ENCODE measurements at regions not wholly inside any gene's neighbourhood (a gene's known extent, or its start where the extent isn't known, plus 50 kb on each side); places are given as distances from the start of the nearest gene placed in this dataset.
"Not testable (repeated sequence)": the region's sequence is repeated elsewhere in the genome, so short reads cannot be mapped to it uniquely, and the experiment has no call there.

GRCh38 chr1:194026422-194026821, 840.0 kb upstream of the B3GALT2 start:
- peaks cover 6% of the 10 kb centered on the region for H3K9me3 Mint-ChIP-seq
- DNase-seq (ENCODE audit: low spot score in 2 of 2) (no peak), ATAC-seq (replicated peaks; ENCODE audit: extremely low read depth, poor library complexity, severe bottlenecking) (no peak)
- H3K36me3 Mint-ChIP-seq (ENCODE audit: insufficient read depth): no peaks in the 10 kb centered on the region
- no peaks in the 10 kb centered on the region for H3K4me1 Mint-ChIP-seq
- peaks cover 9% of the 10 kb centered on the region for H3K27me3 Mint-ChIP-seq
- no peak overlapping the region for H3K4me3 Mint-ChIP-seq
- no peak overlapping the region for H3K27ac Mint-ChIP-seq (ENCODE audit: low read depth)

- Mint-ChIP-seq H3K4me1 (no peaks in the 10 kb centered on the region), H3K27ac (ENCODE audit: low read depth) (no peak overlapping the region), H3K9me3 (peaks cover 6% of the 10 kb centered on the region), H3K4me3 (no peak overlapping the region), H3K36me3 (ENCODE audit: insufficient read depth) (no peaks in the 10 kb centered on the region), H3K27me3 (no peaks in the 10 kb centered on the region)
- ATAC-seq (replicated peaks; ENCODE audit: extremely low read depth, poor library complexity, severe bottlenecking) (no peak), DNase-seq (ENCODE audit: low spot score in 2 of 2) (no peak)
These were observed 838.2 kb upstream of the B3GALT2 start for GRCh38 chr1:194024659-194025058.

- no peak for DNase-seq (ENCODE audit: low spot score in 2 of 2)
- Mint-ChIP-seq H3K36me3 (ENCODE audit: insufficient read depth) (no peaks in the 10 kb centered on the region), H3K27me3 (no peaks in the 10 kb centered on the region), H3K4me1 (no peaks in the 10 kb centered on the region), H3K9me3 (peaks cover 12% of the 10 kb centered on the region), H3K27ac (ENCODE audit: low read depth) (no peak overlapping the region), H3K4me3 (no peak overlapping the region)
- ATAC-seq (replicated peaks; ENCODE audit: extremely low read depth, poor library complexity, severe bottlenecking): no peak
These were observed 827.6 kb upstream of the B3GALT2 start for GRCh38 chr1:194014014-194014413.

GRCh38 chr1:194013561-194013960, 827.1 kb upstream of the B3GALT2 start:
- Mint-ChIP-seq H3K36me3 (ENCODE audit: insufficient read depth) (no peaks in the 10 kb centered on the region), H3K27me3 (no peaks in the 10 kb centered on the region), H3K27ac (ENCODE audit: low read depth) (no peak overlapping the region), H3K4me1 (no peaks in the 10 kb centered on the region), H3K4me3 (no peak overlapping the region), H3K9me3 (peaks cover 12% of the 10 kb centered on the region)
- DNase-seq (ENCODE audit: low spot score in 2 of 2) (no peak), ATAC-seq (replicated peaks; ENCODE audit: extremely low read depth, poor library complexity, severe bottlenecking) (no peak)

GRCh38 chr1:194004146-194004545, 817.7 kb upstream of the B3GALT2 start:
- ATAC-seq (replicated peaks; ENCODE audit: extremely low read depth, poor library complexity, severe bottlenecking): no peak
- H3K27ac Mint-ChIP-seq (ENCODE audit: low read depth): no peak overlapping the region
- no peak for DNase-seq (ENCODE audit: low spot score in 2 of 2)
- H3K27me3 Mint-ChIP-seq: no peaks in the 10 kb centered on the region
- peaks cover under 1% of the 10 kb centered on the region for H3K9me3 Mint-ChIP-seq
- no peak overlapping the region for H3K4me3 Mint-ChIP-seq
- H3K4me1 Mint-ChIP-seq: no peaks in the 10 kb centered on the region
- no peaks in the 10 kb centered on the region for H3K36me3 Mint-ChIP-seq (ENCODE audit: insufficient read depth)

- not testable (repeated sequence) for H3K27me3 Mint-ChIP-seq; H3K27ac Mint-ChIP-seq (ENCODE audit: low read depth); H3K4me3 Mint-ChIP-seq; H3K9me3 Mint-ChIP-seq; ATAC-seq (replicated peaks; ENCODE audit: extremely low read depth, poor library complexity, severe bottlenecking); H3K4me1 Mint-ChIP-seq; H3K36me3 Mint-ChIP-seq (ENCODE audit: insufficient read depth); DNase-seq (ENCODE audit: low spot score in 2 of 2)
These were observed 815.4 kb upstream of the B3GALT2 start for GRCh38 chr1:194001726-194002350.

GRCh38 chr1:193988885-193989284, 802.5 kb upstream of the B3GALT2 start:
- Mint-ChIP-seq H3K4me3 (no peak overlapping the region), H3K36me3 (ENCODE audit: insufficient read depth) (peaks cover 1% of the 10 kb centered on the region), H3K9me3 (peaks cover 16% of the 10 kb centered on the region)

GRCh38 chr1:193979219-193979618, 792.8 kb upstream of the B3GALT2 start:
- Mint-ChIP-seq H3K4me3 (no peak overlapping the region), H3K27ac (ENCODE audit: low read depth) (no peak overlapping the region), H3K36me3 (ENCODE audit: insufficient read depth) (no peaks in the 10 kb centered on the region), H3K27me3 (no peaks in the 10 kb centered on the region), H3K9me3 (no peaks in the 10 kb centered on the region), H3K4me1 (no peaks in the 10 kb centered on the region)
- no peak for DNase-seq (ENCODE audit: low spot score in 2 of 2)
- no peak for ATAC-seq (replicated peaks; ENCODE audit: extremely low read depth, poor library complexity, severe bottlenecking)

More at GRCh38 chr1:193988885-193989284, 802.5 kb upstream of the B3GALT2 start:
- DNase-seq (ENCODE audit: low spot score in 2 of 2) (no peak), ATAC-seq (replicated peaks; ENCODE audit: extremely low read depth, poor library complexity, severe bottlenecking) (no peak)
- Mint-ChIP-seq H3K27ac (ENCODE audit: low read depth) (no peak overlapping the region), H3K27me3 (no peaks in the 10 kb centered on the region), H3K4me1 (no peaks in the 10 kb centered on the region)

- no peaks in the 10 kb centered on the region for H3K27me3 Mint-ChIP-seq
- ATAC-seq (replicated peaks; ENCODE audit: extremely low read depth, poor library complexity, severe bottlenecking): no peak
- H3K36me3 Mint-ChIP-seq (ENCODE audit: insufficient read depth): no peaks in the 10 kb centered on the region
- H3K27ac Mint-ChIP-seq (ENCODE audit: low read depth): no peak overlapping the region
- H3K4me1 Mint-ChIP-seq: no peaks in the 10 kb centered on the region
- no peak overlapping the region for H3K4me3 Mint-ChIP-seq
- H3K9me3 Mint-ChIP-seq: no peaks in the 10 kb centered on the region
- DNase-seq (ENCODE audit: low spot score in 2 of 2): no peak
These were observed 787.9 kb upstream of the B3GALT2 start for GRCh38 chr1:193974286-193974798.

- H3K4me3 Mint-ChIP-seq: no peak overlapping the region
- H3K9me3 Mint-ChIP-seq: no peaks in the 10 kb centered on the region
- no peak overlapping the region for H3K27ac Mint-ChIP-seq (ENCODE audit: low read depth)
- no peaks in the 10 kb centered on the region for H3K4me1 Mint-ChIP-seq
- DNase-seq (ENCODE audit: low spot score in 2 of 2) (no peak), ATAC-seq (replicated peaks; ENCODE audit: extremely low read depth, poor library complexity, severe bottlenecking) (no peak)
- no peaks in the 10 kb centered on the region for H3K36me3 Mint-ChIP-seq (ENCODE audit: insufficient read depth)
- H3K27me3 Mint-ChIP-seq: no peaks in the 10 kb centered on the region
These were observed 787.0 kb upstream of the B3GALT2 start for GRCh38 chr1:193973428-193973827.

GRCh38 chr1:193971595-193971994, 785.2 kb upstream of the B3GALT2 start:
- no peak overlapping the region for H3K27ac Mint-ChIP-seq (ENCODE audit: low read depth)

GRCh38 chr1:193960499-193960898, 774.1 kb upstream of the B3GALT2 start:
- Mint-ChIP-seq H3K4me1 (no peaks in the 10 kb centered on the region), H3K9me3 (peaks cover 7% of the 10 kb centered on the region), H3K27ac (ENCODE audit: low read depth) (no peak overlapping the region)

More at GRCh38 chr1:193971595-193971994, 785.2 kb upstream of the B3GALT2 start:
- Mint-ChIP-seq H3K9me3 (no peaks in the 10 kb centered on the region), H3K4me3 (no peak overlapping the region), H3K36me3 (ENCODE audit: insufficient read depth) (no peaks in the 10 kb centered on the region), H3K4me1 (no peaks in the 10 kb centered on the region), H3K27me3 (no peaks in the 10 kb centered on the region)
- DNase-seq (ENCODE audit: low spot score in 2 of 2) (no peak), ATAC-seq (replicated peaks; ENCODE audit: extremely low read depth, poor library complexity, severe bottlenecking) (no peak)

GRCh38 chr1:193960040-193960439, 773.6 kb upstream of the B3GALT2 start:
- Mint-ChIP-seq H3K36me3 (ENCODE audit: insufficient read depth) (no peaks in the 10 kb centered on the region), H3K4me3 (no peak overlapping the region), H3K27ac (ENCODE audit: low read depth) (no peak overlapping the region), H3K27me3 (peaks cover 9% of the 10 kb centered on the region), H3K4me1 (no peaks in the 10 kb centered on the region), H3K9me3 (peaks cover 7% of the 10 kb centered on the region)
- no peak for ATAC-seq (replicated peaks; ENCODE audit: extremely low read depth, poor library complexity, severe bottlenecking)
- DNase-seq (ENCODE audit: low spot score in 2 of 2): no peak

More at GRCh38 chr1:193960499-193960898, 774.1 kb upstream of the B3GALT2 start:
- ATAC-seq (replicated peaks; ENCODE audit: extremely low read depth, poor library complexity, severe bottlenecking) (no peak), DNase-seq (ENCODE audit: low spot score in 2 of 2) (no peak)
- Mint-ChIP-seq H3K4me3 (no peak overlapping the region), H3K27me3 (peaks cover 9% of the 10 kb centered on the region), H3K36me3 (ENCODE audit: insufficient read depth) (no peaks in the 10 kb centered on the region)
